NCI-H1092 treated with DMSO at 0.1 percent for 48 hours (cell line): ENCODE measurements at regions not wholly inside any gene's neighbourhood (a gene's known extent, or its start where the extent isn't known, plus 50 kb on each side); places are given as distances from the start of the nearest gene placed in this dataset.

Experiments
- DNase-seq: peaks from one replicate; lab custom pipeline; 2025; lab: John Stamatoyannopoulos, UW

DNA sequence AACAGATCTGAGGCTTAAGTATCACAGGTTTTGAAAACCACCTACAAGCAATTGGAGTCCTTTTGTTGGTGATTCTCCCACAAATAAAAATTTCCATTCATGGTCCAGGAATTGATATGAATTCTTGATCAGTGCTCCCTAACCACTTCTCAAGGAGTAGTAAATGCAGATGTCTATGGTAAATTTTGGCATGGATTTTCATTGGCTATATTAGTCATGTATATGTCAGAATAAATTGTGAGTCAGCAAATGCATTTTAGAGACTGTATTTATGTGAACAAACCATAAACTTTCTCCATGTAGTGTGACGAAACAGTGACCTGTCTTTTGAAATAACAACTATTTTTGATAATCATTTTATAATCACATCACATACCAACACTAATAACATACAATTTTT is 611.1 kb downstream of the HTR1A start:
- DNase-seq, result no peak

DNA sequence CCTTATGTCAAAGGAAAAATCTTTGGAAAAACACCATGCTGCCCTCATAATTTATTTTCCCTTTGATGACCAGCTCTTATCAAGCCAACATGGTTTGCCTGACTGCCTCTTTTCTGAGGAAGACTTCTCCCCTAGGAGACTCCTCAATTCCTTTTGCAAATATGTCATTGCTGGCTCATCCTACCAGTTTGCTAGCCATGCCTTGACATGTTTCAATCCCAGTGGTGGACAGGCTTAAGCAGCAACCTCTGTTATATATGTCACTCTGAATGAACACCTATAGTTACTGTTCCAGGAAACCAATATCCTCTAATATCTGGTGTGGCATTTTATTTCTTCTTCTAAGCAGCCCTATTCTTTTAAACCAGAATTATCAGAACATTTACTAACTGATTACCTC is 615.8 kb downstream of the HTR1A start:
- DNase-seq, result no peak

DNA sequence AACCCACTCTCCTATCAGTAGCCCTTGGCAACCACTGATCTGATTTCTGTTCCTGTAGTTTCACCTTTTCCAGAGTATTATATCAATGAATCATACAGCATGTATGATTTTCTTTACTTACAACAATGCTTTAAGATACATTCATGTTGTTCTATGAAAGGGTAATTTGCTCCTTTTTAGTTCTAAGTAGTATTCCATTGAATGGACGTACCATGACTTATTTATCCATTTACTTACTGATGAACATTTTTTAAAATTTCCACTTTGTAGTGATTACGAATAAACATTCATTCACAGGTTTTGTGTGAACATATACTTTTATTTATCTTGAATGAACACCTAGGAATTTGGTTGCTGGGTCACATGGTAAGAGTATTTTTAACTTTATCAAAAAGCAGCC is 620.8 kb downstream of the HTR1A start:
- no peak for DNase-seq

DNA sequence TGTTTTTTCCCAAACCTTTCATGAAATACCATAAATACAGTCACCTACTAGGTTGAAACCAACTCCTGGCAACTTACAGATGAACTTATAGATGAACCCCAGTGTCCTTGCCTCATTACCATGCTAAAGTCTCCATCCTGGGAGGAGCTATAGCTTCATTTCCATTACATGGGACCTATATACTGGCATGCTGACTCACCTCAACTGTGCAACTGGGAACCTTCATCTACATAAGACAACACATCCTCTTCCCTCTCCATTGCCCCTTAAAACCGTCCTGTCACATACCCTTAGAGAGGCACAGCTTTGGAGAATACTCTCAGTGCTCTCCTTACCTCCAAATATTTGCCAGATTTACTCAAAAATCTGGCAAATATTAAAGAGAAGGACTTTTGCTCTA is 638.3 kb downstream of the HTR1A start:
- DNase-seq, result no peak

- DNase-seq, result no peak
Measured at GRCh38 chr5:63314551-63314950, 647.7 kb downstream of the HTR1A start.

GRCh38 chr5:63310644-63311043 is 651.6 kb downstream of the HTR1A start:
- DNase-seq, result no peak

DNA sequence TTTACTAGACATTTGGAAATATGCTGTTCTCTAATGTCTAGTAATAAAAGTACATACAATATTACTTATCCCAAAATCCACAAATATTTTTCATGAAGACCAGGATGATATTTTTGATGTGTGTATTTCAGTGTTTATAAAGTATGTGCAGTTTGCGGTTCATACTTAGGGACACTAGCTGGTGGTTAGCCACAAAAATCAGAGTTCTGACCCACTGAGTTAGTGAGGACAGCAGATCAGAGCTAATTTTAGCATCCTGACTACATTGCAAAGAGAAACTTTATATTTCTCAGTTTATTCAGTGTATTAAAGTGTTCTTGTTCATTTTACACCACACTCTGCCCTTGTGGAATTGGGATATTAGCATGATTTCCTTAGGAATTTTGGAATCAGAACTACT is 655.3 kb downstream of the HTR1A start:
- DNase-seq, result no peak

DNA sequence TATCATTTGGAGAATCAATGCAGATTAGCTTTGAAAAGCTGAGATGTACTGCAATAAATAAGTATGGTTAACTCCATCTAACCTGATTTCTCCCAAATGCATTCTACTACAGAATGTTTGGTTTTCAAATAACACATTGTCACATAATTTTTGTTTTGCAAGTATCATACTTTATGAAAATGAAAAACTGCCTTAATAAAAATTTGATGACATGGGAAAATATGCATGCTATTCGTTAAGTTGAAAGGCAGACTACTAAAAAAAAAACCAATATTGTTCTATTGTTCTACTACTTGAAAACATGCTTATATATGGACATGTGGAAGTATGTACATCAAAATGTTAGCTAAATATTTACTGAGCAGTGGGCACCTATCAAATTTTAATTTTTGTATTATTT is 668.9 kb downstream of the HTR1A start:
- DNase-seq, result no peak

DNA sequence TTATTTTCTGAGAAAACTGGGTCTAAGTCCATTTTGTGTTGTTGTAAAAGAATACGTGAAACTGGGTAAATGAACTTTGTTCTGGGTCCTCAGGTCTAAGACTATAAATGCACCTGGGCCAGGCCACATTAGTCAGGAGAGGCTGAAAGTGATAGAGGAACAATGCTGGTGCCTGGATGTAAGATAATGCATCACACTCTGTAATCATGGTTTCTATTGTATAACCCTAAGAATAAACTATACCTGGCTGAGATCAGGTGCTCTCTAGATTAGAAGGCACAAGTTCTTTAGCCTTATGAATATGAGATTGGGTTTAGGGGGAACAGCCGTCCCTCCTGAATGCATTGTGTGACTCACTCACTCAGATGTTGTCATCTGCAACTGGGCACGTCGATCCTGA is 675.5 kb downstream of the HTR1A start:
- no peak for DNase-seq

GRCh38 chr5:63263411-63263810 is 684.8 kb downstream of the LRRC70 start:
- DNase-seq, result no peak

- DNase-seq, result no peak
Measured at GRCh38 chr5:63262185-63262981, 683.8 kb downstream of the LRRC70 start.

DNA sequence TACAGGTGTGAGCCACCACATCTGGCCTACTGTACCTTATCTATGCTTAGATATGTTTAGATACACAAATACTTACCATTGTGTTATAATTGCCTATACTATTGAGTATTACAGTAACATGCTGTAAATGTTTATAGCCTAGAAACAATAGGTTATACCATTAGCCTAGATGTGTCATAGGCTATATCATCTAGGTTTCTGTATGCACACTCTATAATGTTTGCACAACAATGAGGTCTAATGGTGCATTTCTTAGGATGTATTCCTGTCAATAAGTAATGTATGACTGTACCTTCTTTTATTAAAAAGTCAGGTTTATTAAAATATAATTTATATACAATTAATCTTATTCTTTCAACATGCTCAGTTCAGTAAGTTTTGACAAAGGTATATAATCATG is 683.1 kb downstream of the LRRC70 start:
- no peak for DNase-seq

GRCh38 chr5:63255594-63255993 is 677.0 kb downstream of the LRRC70 start:
- no peak for DNase-seq

DNA sequence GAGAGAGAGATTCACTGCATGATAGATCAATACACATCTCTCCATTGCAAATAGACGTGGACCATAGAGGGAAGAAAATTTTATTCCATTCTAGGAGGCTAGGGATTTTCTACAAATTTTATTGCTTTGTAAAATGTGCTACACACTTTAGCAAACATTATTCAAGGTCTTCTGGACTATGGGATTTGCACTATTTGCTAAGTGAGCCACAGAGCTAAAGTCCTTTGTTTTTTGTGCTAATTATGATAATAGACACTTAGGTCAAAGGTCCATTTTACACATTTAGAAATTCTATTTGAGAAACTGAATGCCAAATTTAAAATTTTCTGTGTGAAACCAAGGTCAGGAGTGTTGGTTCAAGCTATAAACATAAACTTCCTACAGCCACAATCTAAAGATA is 672.3 kb downstream of the LRRC70 start:
- no peak for DNase-seq

- DNase-seq, result no peak
Measured at GRCh38 chr5:63249960-63250359, 671.3 kb downstream of the LRRC70 start.

GRCh38 chr5:63247651-63248050 is 669.0 kb downstream of the LRRC70 start:
- DNase-seq, result no peak

- no peak for DNase-seq
Measured at GRCh38 chr5:63245271-63245670, 666.7 kb downstream of the LRRC70 start.

GRCh38 chr5:63240063-63240755 is 661.6 kb downstream of the LRRC70 start:
- no peak for DNase-seq

- DNase-seq, result no peak
Measured at GRCh38 chr5:63233911-63234310, 655.3 kb downstream of the LRRC70 start.

DNA sequence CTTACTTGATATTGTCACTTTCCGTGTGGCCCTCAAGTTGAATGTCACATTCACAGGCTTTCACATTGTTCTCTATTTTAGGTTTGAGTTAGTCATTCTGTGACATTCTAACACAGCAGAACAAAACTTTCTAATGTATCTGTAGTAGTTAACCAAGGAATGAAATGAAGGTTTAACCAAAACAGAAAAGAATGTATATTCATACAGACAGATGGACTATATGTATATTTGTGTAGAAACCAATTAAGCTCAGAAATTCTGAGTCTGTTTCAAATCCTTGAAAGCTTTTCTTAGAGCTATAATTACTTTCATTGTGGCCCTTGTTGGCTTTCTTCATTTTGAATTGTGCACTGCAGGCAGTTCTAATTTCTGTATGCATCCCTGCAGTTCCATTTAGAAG is 654.7 kb downstream of the LRRC70 start:
- DNase-seq, result no peak

- no peak for DNase-seq
Measured at GRCh38 chr5:63230754-63231153, 652.1 kb downstream of the LRRC70 start.

- no peak for DNase-seq
Measured at GRCh38 chr5:63228154-63228553, 649.5 kb downstream of the LRRC70 start.

- DNase-seq, result no peak
Measured at GRCh38 chr5:63220244-63220643, 641.6 kb downstream of the LRRC70 start.

- DNase-seq, result no peak
Measured at GRCh38 chr5:63217422-63217821, 638.8 kb downstream of the LRRC70 start.
